HEK293 (cell line): ENCODE measurements at regions not wholly inside any gene's neighbourhood (a gene's known extent, or its start where the extent isn't known, plus 50 kb on each side); places are given as distances from the start of the nearest gene placed in this dataset.
A peak's percentile ranks its signal among the peaks of the same experiment; 100 is the strongest.
"Not testable (repeated sequence)": the region's sequence is repeated elsewhere in the genome, so short reads cannot be mapped to it uniquely, and the experiment has no call there.

Source experiments
- CTCF ChIA-PET: fragments of 350-600 bp; formaldehyde crosslinking; extraction: SDS; loops from one replicate; lab custom pipeline; 2021; ENCODE audit warnings: antibody characterized with exemption; lab: Yijun Ruan, JAX
- POLR2A ChIA-PET: fragments of 300-600 bp; formaldehyde crosslinking; extraction: SDS; loops from one replicate; lab custom pipeline; 2020; ENCODE audit warnings: antibody characterized with exemption, inconsistent platforms; lab: Yijun Ruan, JAX
- H3K27ac ChIP-seq: fragments of 200-500 bp; sonication (Bioruptor generic); 2 replicates; pipeline ENCODE4 v1.5.1; 2014; ENCODE audit warnings: low read depth, low read length, control low read depth, inconsistent platforms; ENCODE audit errors: extremely low read depth
- H3K36me3 ChIP-seq, 2 experiments: fragments of 200-500 bp in 1 of 2; sonication (Bioruptor generic) in 1 of 2; 1 replicate in 1 of 2; 2 replicates in 1 of 2; pipeline ENCODE4 v1.5.1; 2014 to 2017; ENCODE audit warnings: inconsistent platforms in 2 of 2, low read length in 2 of 2; ENCODE audit not compliant: control insufficient read depth in 2 of 2, insufficient read depth in 1 of 2
- H3K4me1 ChIP-seq: fragments of 200-500 bp; sonication (Bioruptor generic); 2 replicates; pipeline ENCODE4 v1.5.1; 2014; ENCODE audit warnings: mild to moderate bottlenecking, low read length, inconsistent platforms; ENCODE audit not compliant: control insufficient read depth, insufficient read depth
- H3K4me3 ChIP-seq: 2 replicates; pipeline ENCODE4 v1.5.1; 2011; ENCODE audit warnings: low read depth, mild to moderate bottlenecking, control low read depth, low read length, moderate library complexity
- H3K9me3 ChIP-seq: fragments of 200-500 bp; sonication (Bioruptor generic); 2 replicates; pipeline ENCODE4 v1.5.1; 2014; ENCODE audit warnings: low read depth, low read length, inconsistent platforms; ENCODE audit not compliant: control insufficient read depth, insufficient read depth
- BCL11B ChIP-seq: fragments of 450-650 bp; formaldehyde crosslinking; IDR thresholded peaks from 2 replicates; pipeline ENCODE4 v1.5.1; 2016; ENCODE audit warnings: low read depth, missing biosample characterization, missing genetic modification characterization
- ELK4 ChIP-seq: IDR thresholded peaks from 2 replicates; pipeline ENCODE4 v1.6.1; 2011; ENCODE audit warnings: mild to moderate bottlenecking, low read depth, low read length, borderline replicate concordance
- SCRT1 ChIP-seq: fragments of 450-650 bp; formaldehyde crosslinking; IDR thresholded peaks from 2 replicates; pipeline ENCODE4 v1.5.1; 2016; ENCODE audit warnings: missing biosample characterization, missing genetic modification characterization, borderline replicate concordance
- SCRT2 ChIP-seq: fragments of 450-650 bp; formaldehyde crosslinking; IDR thresholded peaks from 2 replicates; pipeline ENCODE4 v1.5.1; 2016; ENCODE audit warnings: missing biosample characterization, missing genetic modification characterization
- SP7 ChIP-seq: fragments of 450-650 bp; formaldehyde crosslinking; IDR thresholded peaks from 2 replicates; pipeline ENCODE4 v1.5.1; 2016; ENCODE audit warnings: missing biosample characterization, missing genetic modification characterization
- ZBTB48 ChIP-seq: fragments of 450-650 bp; formaldehyde crosslinking; IDR thresholded peaks from 2 replicates; pipeline ENCODE4 v1.5.1; 2016; ENCODE audit warnings: missing biosample characterization, missing genetic modification characterization
- ZNF132 ChIP-seq: fragments of 450-650 bp; formaldehyde crosslinking; IDR thresholded peaks from 2 replicates; pipeline ENCODE4 v1.5.1; 2017; ENCODE audit warnings: missing biosample characterization, missing genetic modification characterization, borderline replicate concordance
- ZNF16 ChIP-seq: fragments of 450-650 bp; formaldehyde crosslinking; IDR thresholded peaks from 2 replicates; pipeline ENCODE4 v1.5.1; 2016; ENCODE audit warnings: low read depth, missing biosample characterization, missing genetic modification characterization
- ZNF169 ChIP-seq: fragments of 450-650 bp; formaldehyde crosslinking; IDR thresholded peaks from 2 replicates; pipeline ENCODE4 v1.5.1; 2016; ENCODE audit warnings: missing biosample characterization, missing genetic modification characterization
- ZNF266 ChIP-seq: fragments of 450-650 bp; formaldehyde crosslinking; IDR thresholded peaks from 2 replicates; pipeline ENCODE4 v1.5.1; 2016; ENCODE audit warnings: missing biosample characterization, missing genetic modification characterization, low read depth
- ZNF292 ChIP-seq: fragments of 450-650 bp; formaldehyde crosslinking; IDR thresholded peaks from 2 replicates; pipeline ENCODE4 v1.5.1; 2016; ENCODE audit warnings: low read depth, missing biosample characterization, missing genetic modification characterization, borderline replicate concordance
- ZNF354C ChIP-seq: fragments of 450-650 bp; formaldehyde crosslinking; IDR thresholded peaks from 2 replicates; pipeline ENCODE4 v1.5.1; 2016; ENCODE audit warnings: missing biosample characterization, missing genetic modification characterization, low read depth, borderline replicate concordance
- ZNF366 ChIP-seq: fragments of 450-650 bp; formaldehyde crosslinking; conservative IDR thresholded peaks from 2 replicates; pipeline ENCODE4 v1.5.1; 2016; ENCODE audit warnings: missing biosample characterization, missing genetic modification characterization
- ZNF433 ChIP-seq: fragments of 450-650 bp; formaldehyde crosslinking; IDR thresholded peaks from 2 replicates; pipeline ENCODE4 v1.5.1; 2016; ENCODE audit warnings: missing biosample characterization, missing genetic modification characterization, low read depth
- ZNF510 ChIP-seq: fragments of 450-650 bp; formaldehyde crosslinking; IDR thresholded peaks from 2 replicates; pipeline ENCODE4 v1.5.1; 2018; ENCODE audit warnings: mild to moderate bottlenecking, missing genetic modification characterization, missing biosample characterization; ENCODE audit not compliant: insufficient replicate concordance
- ZNF521 ChIP-seq: fragments of 450-650 bp; formaldehyde crosslinking; IDR thresholded peaks from 2 replicates; pipeline ENCODE4 v1.5.1; 2017; ENCODE audit warnings: missing biosample characterization, mild to moderate bottlenecking, missing genetic modification characterization
- ZNF621 ChIP-seq: fragments of 450-650 bp; formaldehyde crosslinking; IDR thresholded peaks from 2 replicates; pipeline ENCODE4 v1.5.1; 2017; ENCODE audit warnings: missing biosample characterization, missing genetic modification characterization
- ZNF629 ChIP-seq: fragments of 450-650 bp; formaldehyde crosslinking; IDR thresholded peaks from 2 replicates; pipeline ENCODE4 v1.5.1; 2017; ENCODE audit warnings: missing biosample characterization, missing genetic modification characterization
- ZNF654 ChIP-seq: fragments of 450-650 bp; formaldehyde crosslinking; IDR thresholded peaks from 2 replicates; pipeline ENCODE4 v1.5.1; 2016; ENCODE audit warnings: low read depth, missing biosample characterization, missing genetic modification characterization
- ZNF776 ChIP-seq: fragments of 450-650 bp; formaldehyde crosslinking; IDR thresholded peaks from 2 replicates; pipeline ENCODE4 v1.5.0; 2017; ENCODE audit warnings: missing biosample characterization, missing genetic modification characterization, borderline replicate concordance
- ZSCAN23 ChIP-seq: fragments of 450-650 bp; formaldehyde crosslinking; IDR thresholded peaks from 2 replicates; pipeline ENCODE4 v1.5.1; 2016; ENCODE audit warnings: missing biosample characterization, missing genetic modification characterization

GRCh38 chrX:64570204-64570603, 175.0 kb upstream of the MTMR8 start (continued):
- TF ChIP-seq ZNF521 (tag by site-specific recombination), result no peak
- TF ChIP-seq SP7, result no peak
- no peak for TF ChIP-seq ZNF629

GRCh38 chrX:64565348-64565747, 170.1 kb upstream of the MTMR8 start:
- H3K9me3 ChIP-seq, CTCF ChIA-PET, H3K4me1 ChIP-seq, H3K27ac ChIP-seq, POLR2A ChIA-PET, H3K4me3 ChIP-seq, H3K36me3 ChIP-seq: not testable (repeated sequence)
- TF ChIP-seq SCRT2 (tag by site-specific recombination) (peak; percentile 61; the same call in 1 of the 2 replicates), SCRT1 (tag by site-specific recombination) (peak; percentile 68; the same call in 1 of the 2 replicates)

GRCh38 chrX:64549236-64549635, 154.0 kb upstream of the MTMR8 start:
- H3K9me3 ChIP-seq, POLR2A ChIA-PET, H3K4me1 ChIP-seq, H3K27ac ChIP-seq, H3K36me3 ChIP-seq, CTCF ChIA-PET, H3K4me3 ChIP-seq: not testable (repeated sequence)

- Histone ChIP-seq H3K4me3 (no peak overlapping the region), H3K9me3 (peaks cover 2% of the 10 kb centered on the region; the same call in 1 of the 2 replicates), H3K4me1 (no peaks in the 10 kb centered on the region), H3K36me3 (no peaks in the 10 kb centered on the region), H3K27ac (no peak overlapping the region)
- POLR2A ChIA-PET, result no interaction called here
- CTCF ChIA-PET, result no interaction called here
- TF ChIP-seq ZNF366, result no peak
- TF ChIP-seq ZNF354C (tag by site-specific recombination), result no peak
- TF ChIP-seq ZNF510, result no peak
- no peak for TF ChIP-seq BCL11B (tag by site-specific recombination)
- no peak for TF ChIP-seq ZNF169 (tag by site-specific recombination)
- TF ChIP-seq ZNF266 (tag by site-specific recombination), result no peak
- no peak for TF ChIP-seq ZNF433
- TF ChIP-seq ZNF654 (tag by site-specific recombination), result no peak
- no peak for TF ChIP-seq ZNF776 (tag by site-specific recombination)
- no peak for TF ChIP-seq ZNF292 (tag by site-specific recombination)
- TF ChIP-seq ZSCAN23 (tag by site-specific recombination), result no peak
- no peak for TF ChIP-seq ELK4
- no peak for TF ChIP-seq ZNF132 (tag by site-specific recombination)
- no peak for TF ChIP-seq ZBTB48 (tag by site-specific recombination)
- no peak for TF ChIP-seq ZNF16 (tag by site-specific recombination)
- TF ChIP-seq ZNF621 (tag by site-specific recombination), result no peak
These were observed 141.5 kb upstream of the MTMR8 start for GRCh38 chrX:64536736-64537135.
